Common myeloid progenitor, CD34-positive (primary cell): ENCODE measurements at regions not wholly inside any gene's neighbourhood (a gene's known extent, or its start where the extent isn't known, plus 50 kb on each side); places are given as distances from the start of the nearest gene placed in this dataset.

ENCODE experiments used
- CTCF ChIA-PET: fragments of 350-600 bp; sonication (Branson Sonifier 250); formaldehyde crosslinking; loops from one replicate; lab custom pipeline; 2021; ENCODE audit warnings: antibody characterized with exemption; lab: Charles Lee
- POLR2A ChIA-PET: fragments of 350-600 bp; sonication (Branson Sonifier 250); formaldehyde crosslinking; loops from one replicate; lab custom pipeline; 2021; ENCODE audit warnings: antibody characterized with exemption; lab: Charles Lee
- DNase-seq, 3 donors: peaks; one replicate each; pipeline versions ENCODE4 v3.0.0 to v3.0.0-alpha.2; 2013
- H3K27ac ChIP-seq, 2 experiments: 1 replicate in 1 of 2; 2 replicates in 1 of 2; pipeline ENCODE4 v1.7.0; 2013; ENCODE audit warnings: inconsistent platforms in 2 of 2, low read length in 2 of 2, mild to moderate bottlenecking in 2 of 2, low read depth in 1 of 2, moderate library complexity in 1 of 2; ENCODE audit not compliant: severe bottlenecking in 2 of 2, insufficient read depth in 1 of 2, poor library complexity in 1 of 2
- H3K27me3 ChIP-seq, 5 experiments: replicated peaks in 2 of 5; 1 replicate in 3 of 5; 2 replicates in 2 of 5; pipeline versions ENCODE4 v1.6.1 to v1.7.0; 2013; ENCODE audit warnings: low read length in 4 of 5, mild to moderate bottlenecking in 2 of 5, moderate library complexity in 2 of 5, inconsistent platforms in 1 of 5; ENCODE audit not compliant: insufficient read depth in 5 of 5, control insufficient read depth in 4 of 5
- H3K36me3 ChIP-seq, 4 experiments: 1 replicate in 2 of 4; 2 replicates in 2 of 4; pipeline versions ENCODE4 v1.6.1 to v1.7.0; 2013; ENCODE audit warnings: low read length in 3 of 4, control low read depth in 1 of 4, mild to moderate bottlenecking in 1 of 4; ENCODE audit not compliant: control insufficient read depth in 4 of 4, insufficient read depth in 4 of 4
- H3K4me1 ChIP-seq, 4 experiments: 1 replicate in 3 of 4; 2 replicates in 1 of 4; pipeline versions ENCODE4 v1.6.1 to v1.7.1; 2013; ENCODE audit warnings: low read length in 3 of 4, mild to moderate bottlenecking in 3 of 4, control low read depth in 1 of 4, inconsistent platforms in 1 of 4, moderate library complexity in 1 of 4; ENCODE audit not compliant: control insufficient read depth in 4 of 4, insufficient read depth in 4 of 4; ENCODE audit errors: control extremely low read depth in 1 of 4
- H3K4me3 ChIP-seq, 7 experiments: 1 replicate in 4 of 7; 2 replicates in 3 of 7; pipeline versions ENCODE4 v1.5.1 to v1.7.0; 2013; ENCODE audit warnings: mild to moderate bottlenecking in 7 of 7, low read length in 6 of 7, moderate library complexity in 6 of 7, inconsistent platforms in 2 of 7, low read depth in 2 of 7, control low read depth in 1 of 7; ENCODE audit not compliant: insufficient read depth in 4 of 7, control insufficient read depth in 1 of 7; ENCODE audit errors: extremely low read depth in 1 of 7
- H3K9me3 ChIP-seq, 5 experiments: 1 replicate in 4 of 5; 2 replicates in 1 of 5; pipeline versions ENCODE4 v1.6.1 to v1.7.1; 2013; ENCODE audit warnings: low read length in 4 of 5, mild to moderate bottlenecking in 2 of 5, inconsistent platforms in 1 of 5, low read depth in 1 of 5, moderate library complexity in 1 of 5; ENCODE audit not compliant: control insufficient read depth in 4 of 5, insufficient read depth in 2 of 5; ENCODE audit errors: control extremely low read depth in 1 of 5
- WGBS: methylation state at CpG from one replicate; pipeline ENCODE4 v1.1.5; 2013; ENCODE audit not compliant: insufficient coverage; 5-methylcytosine and 5-hydroxymethylcytosine counted together

GRCh38 chr12:118520214-118521035 lies 144.1 kb downstream of the SUDS3 start:
- no peaks in the 10 kb centered on the region for H3K36me3 ChIP-seq
- 93% methylated on average over 7 of the region's 10 CpGs for whole genome bisulfite sequencing
- H3K4me3 ChIP-seq: no peak overlapping the region
- H3K27me3 ChIP-seq: no peaks in the 10 kb centered on the region
- ChIA-PET CTCF (no interaction called here), POLR2A (no interaction called here)
- no peak for DNase-seq
- H3K9me3 ChIP-seq: no peaks in the 10 kb centered on the region
- no peak overlapping the region for H3K27ac ChIP-seq
- no peaks in the 10 kb centered on the region for H3K4me1 ChIP-seq

- H3K27ac ChIP-seq: no peak overlapping the region
- ChIA-PET POLR2A (no interaction called here), CTCF (no interaction called here)
Observed at GRCh38 chr12:118521036-118521370, 144.6 kb downstream of the SUDS3 start.

GRCh38 chr12:118524446-118524845 lies 148.1 kb downstream of the SUDS3 start:
- Histone ChIP-seq H3K36me3 (no peaks in the 10 kb centered on the region), H3K4me3 (no peak overlapping the region), H3K4me1 (no peaks in the 10 kb centered on the region), H3K9me3 (no peaks in the 10 kb centered on the region), H3K27me3 (no peaks in the 10 kb centered on the region), H3K27ac (no peak overlapping the region)
- CTCF ChIA-PET: no interaction called here
- no peak for DNase-seq
- POLR2A ChIA-PET: no interaction called here
- 100% methylated on average over 1 of the region's 4 CpGs for WGBS

More at GRCh38 chr12:118521036-118521370, 144.6 kb downstream of the SUDS3 start:
- no peak overlapping the region for H3K4me3 ChIP-seq
- WGBS: 55% methylated on average over 2 of the region's 2 CpGs
- no peak for DNase-seq
- no peaks in the 10 kb centered on the region for H3K27me3 ChIP-seq
- H3K9me3 ChIP-seq: no peaks in the 10 kb centered on the region
- no peaks in the 10 kb centered on the region for H3K36me3 ChIP-seq
- H3K4me1 ChIP-seq: no peaks in the 10 kb centered on the region

- no peak overlapping the region for H3K27ac ChIP-seq
- no peak overlapping the region for H3K4me3 ChIP-seq
- CTCF ChIA-PET: no interaction called here
- no CpG with 5 or more reads among the region's 2 CpGs for WGBS
- no peaks in the 10 kb centered on the region for H3K27me3 ChIP-seq
- no peaks in the 10 kb centered on the region for H3K4me1 ChIP-seq
- no peak for DNase-seq
- H3K36me3 ChIP-seq: no peaks in the 10 kb centered on the region
- POLR2A ChIA-PET: no interaction called here
- H3K9me3 ChIP-seq: no peaks in the 10 kb centered on the region
Observed at GRCh38 chr12:118525216-118525615, 148.9 kb downstream of the SUDS3 start.

- Histone ChIP-seq H3K27ac (no peak overlapping the region), H3K36me3 (no peaks in the 10 kb centered on the region), H3K9me3 (peaks cover 0 to 4% (median 0%) of the 10 kb centered on the region in 5 experiments), H3K4me1 (no peaks in the 10 kb centered on the region), H3K4me3 (no peak overlapping the region), H3K27me3 (no peaks in the 10 kb centered on the region)
- WGBS: 95% methylated on average over 3 of the region's 6 CpGs
- DNase-seq: no peak
- POLR2A ChIA-PET: no interaction called here
- CTCF ChIA-PET: no interaction called here
Observed at GRCh38 chr12:118526255-118527095, 150.1 kb downstream of the SUDS3 start.

- Histone ChIP-seq H3K27ac (no peak overlapping the region), H3K27me3 (no peaks in the 10 kb centered on the region), H3K9me3 (peaks cover 0 to 4% (median 0%) of the 10 kb centered on the region in 5 experiments), H3K4me3 (no peak overlapping the region), H3K36me3 (no peaks in the 10 kb centered on the region), H3K4me1 (no peaks in the 10 kb centered on the region)
- DNase-seq: no peak
- POLR2A ChIA-PET: no interaction called here
- WGBS: 100% methylated on average over 3 of the region's 4 CpGs
- CTCF ChIA-PET: no interaction called here
Observed at GRCh38 chr12:118527310-118527709, 151.0 kb downstream of the SUDS3 start.

- H3K4me1 ChIP-seq: no peaks in the 10 kb centered on the region
- POLR2A ChIA-PET: no interaction called here
- H3K27ac ChIP-seq: no peak overlapping the region
- CTCF ChIA-PET: no interaction called here
- no peak overlapping the region for H3K4me3 ChIP-seq
- no peaks in the 10 kb centered on the region for H3K36me3 ChIP-seq
- no peak for DNase-seq
- H3K9me3 ChIP-seq: peaks cover 0 to 4% (median 0%) of the 10 kb centered on the region in 5 experiments
- H3K27me3 ChIP-seq: peaks cover 0 to 3% (median 0%) of the 10 kb centered on the region in 5 experiments
Observed at GRCh38 chr12:118528625-118529024, 152.3 kb downstream of the SUDS3 start.
